Spleen (tissue), 7 donors: ENCODE measurements at regions not wholly inside any gene's neighbourhood (a gene's known extent, or its start where the extent isn't known, plus 50 kb on each side); places are given as distances from the start of the nearest gene placed in this dataset.

Experiments used
- CTCF ChIP-seq, 11 experiments: fragments of 200-600 bp in 7 of 11; fragments of 450-650 bp in 4 of 11; sonication (generic) in 4 of 11; IDR thresholded peaks in 8 of 11; conservative IDR thresholded peaks in 3 of 11; 1 replicate in 7 of 11; 2 replicates in 4 of 11; pipeline versions ENCODE4 v1.4.0 to v1.8.0; 2016 to 2021; ENCODE audit warnings: antibody characterized with exemption in 11 of 11, inconsistent platforms in 4 of 11, mild to moderate bottlenecking in 1 of 11
- POLR2AphosphoS5 ChIP-seq, 3 donors: sonication (generic); formaldehyde crosslinking; IDR thresholded peaks; one replicate each; pipeline ENCODE4 v1.5.1; 2017; ENCODE audit warnings: antibody characterized with exemption in 3 of 3
- donor health status: DM: no; HTN: no; CAD: no; lungs with moderate emphysema.
- donor health status: DM: no; HTN: no; CAD: no.
- donor health status: DM: no; HTN: no; CAD: no.

GRCh38 chr2:21280793-21281192 lies 157.0 kb downstream of the TDRD15 start:
- no peak for TF ChIP-seq CTCF (IDR thresholded peaks at IDR 0.05 in 8 of 11, conservative IDR thresholded peaks at IDR 0.05 in 3 of 11)
- no peak for TF ChIP-seq POLR2AphosphoS5 (IDR thresholded peaks at IDR 0.05)
